GM12878 (cell line): ENCODE measurements at regions not wholly inside any gene's neighbourhood (a gene's known extent, or its start where the extent isn't known, plus 50 kb on each side); places are given as distances from the start of the nearest gene placed in this dataset.
A peak's percentile ranks its signal among the peaks of the same experiment; 100 is the strongest.

Source experiments
- ATAC-seq: fragments of 200-7000 bp; cut with Tn5 transposase; 3 replicates; pipeline ENCODE4 v1.9.1; 2020; ENCODE audit warnings: mild to moderate bottlenecking, moderate library complexity
- BruUV-seq: library from RNA; stranded (reverse); fragments of 400-500 nt; replicated peaks from 2 replicates; lab custom pipeline; 2021; lab: Mats Ljungman, UMichigan
- CTCF ChIA-PET: fragments of 300-600 bp; sonication (Branson Sonifier 250); formaldehyde crosslinking; extraction: SDS; loops from one replicate; lab custom pipeline; 2021; ENCODE audit warnings: inconsistent platforms; lab: Yijun Ruan, JAX
- POLR2A ChIA-PET: fragments of 350-600 bp; formaldehyde crosslinking; extraction: SDS; loops from one replicate; lab custom pipeline; 2021; ENCODE audit warnings: inconsistent platforms; lab: Charles Lee
- RAD21 ChIA-PET: fragments of 300-600 bp; sonication (Branson Sonifier 250); formaldehyde crosslinking; loops from one replicate; lab custom pipeline; 2023; ENCODE audit warnings: antibody characterized with exemption; ENCODE audit not compliant: unreplicated experiment; lab: Charles Lee
- SMC1A ChIA-PET: fragments of 300-600 bp; sonication (Branson Sonifier 250); formaldehyde crosslinking; loops from one replicate; lab custom pipeline; 2023; ENCODE audit not compliant: unreplicated experiment, uncharacterized antibody; lab: Charles Lee
- DNase-seq: peaks from one replicate; pipeline ENCODE4 v3.0.0-alpha.2; 2011; ENCODE audit warnings: low read depth, low spot score
- FAIRE-seq: peaks from 3 replicates; lab custom pipeline; 2011; peaks lifted over from hg19 to GRCh38; lab: Jason Lieb, UNC
- H2AFZ ChIP-seq: 2 replicates; pipeline ENCODE4 v1.6.0; 2011; ENCODE audit warnings: low read depth, low read length, control low read depth; ENCODE audit not compliant: control insufficient read depth
- H3K27ac ChIP-seq: 2 replicates; pipeline ENCODE4 v1.5.1; 2011; ENCODE audit warnings: control low read depth; ENCODE audit not compliant: control insufficient read depth, insufficient read depth
- H3K27me3 ChIP-seq, 2 experiments: replicated peaks in 1 of 2; 2 replicates each; pipeline versions ENCODE4 v1.6.0 to v1.6.1; 2011; ENCODE audit warnings: low read length in 1 of 2; ENCODE audit not compliant: control insufficient read depth in 2 of 2, insufficient read depth in 2 of 2
- H3K36me3 ChIP-seq, 2 experiments: 2 replicates each; pipeline ENCODE4 v1.5.1; 2011; ENCODE audit warnings: low read length in 1 of 2; ENCODE audit not compliant: control insufficient read depth in 2 of 2, insufficient read depth in 2 of 2
- H3K4me1 ChIP-seq: 2 replicates; pipeline ENCODE4 v1.6.1; 2011; ENCODE audit warnings: mild to moderate bottlenecking, low read length, moderate library complexity, mixed read lengths; ENCODE audit not compliant: control insufficient read depth, insufficient read depth
- H3K4me2 ChIP-seq: 2 replicates; pipeline ENCODE4 v1.6.0; 2011; ENCODE audit warnings: control low read depth; ENCODE audit not compliant: control insufficient read depth, insufficient read depth
- H3K4me3 ChIP-seq: fragments of 200-600 bp; sonication (generic); 2 replicates; pipeline ENCODE4 v1.5.1; 2016
- H3K79me2 ChIP-seq: 2 replicates; pipeline ENCODE4 v1.6.0; 2011; ENCODE audit warnings: low read length; ENCODE audit not compliant: control insufficient read depth, insufficient read depth
- H3K9ac ChIP-seq: 2 replicates; pipeline ENCODE4 v1.8.0; 2011; ENCODE audit warnings: low read length, control low read depth, mixed read lengths; ENCODE audit not compliant: control insufficient read depth, insufficient read depth
- H3K9me3 ChIP-seq: replicated peaks from 3 replicates; pipeline ENCODE4 v1.5.1; 2011; ENCODE audit warnings: mild to moderate bottlenecking, low read length; ENCODE audit not compliant: control insufficient read depth, insufficient read depth
- H4K20me1 ChIP-seq: 2 replicates; pipeline ENCODE4 v1.6.0; 2011; ENCODE audit not compliant: control insufficient read depth, insufficient read depth
- CREB1 ChIP-seq: IDR thresholded peaks from 2 replicates; pipeline ENCODE4 v1.6.1; 2012; ENCODE audit warnings: low read depth, mild to moderate bottlenecking, inconsistent platforms
- FOXK2 ChIP-seq: fragments of 450-650 bp; IDR thresholded peaks from 2 replicates; pipeline ENCODE4 v1.6.1; 2017; ENCODE audit warnings: mild to moderate bottlenecking, moderate library complexity
- HDAC6 ChIP-seq: fragments of 200-600 bp; sonication (generic); IDR thresholded peaks from one replicate; pipeline ENCODE4 v1.8.0; 2017; ENCODE audit warnings: antibody characterized with exemption; ENCODE audit not compliant: unreplicated experiment
- KDM1A ChIP-seq: fragments of 200-600 bp; sonication (generic); IDR thresholded peaks from 2 replicates; pipeline ENCODE4 v1.6.1; 2016; ENCODE audit warnings: borderline replicate concordance
- LARP7 ChIP-seq: fragments of 450-650 bp; IDR thresholded peaks from 2 replicates; pipeline ENCODE4 v1.6.1; 2017; ENCODE audit warnings: mild to moderate bottlenecking
- SPI1 ChIP-seq: IDR thresholded peaks from 2 replicates; pipeline ENCODE4 v1.6.1; 2011; ENCODE audit warnings: low read depth, mild to moderate bottlenecking, low read length, moderate library complexity, borderline replicate concordance; ENCODE audit not compliant: insufficient read depth
- SUPT20H ChIP-seq: IDR thresholded peaks from 2 replicates; pipeline ENCODE4 v1.6.1; 2011; ENCODE audit warnings: low read depth, mild to moderate bottlenecking, low read length, moderate library complexity, borderline replicate concordance; ENCODE audit not compliant: control insufficient read depth
- SUZ12 ChIP-seq: fragments of 200-600 bp; sonication (generic); IDR thresholded peaks from one replicate; pipeline ENCODE4 v1.6.1; 2018; ENCODE audit warnings: antibody characterized with exemption, mild to moderate bottlenecking; ENCODE audit not compliant: unreplicated experiment
- TBL1XR1 ChIP-seq: IDR thresholded peaks from 2 replicates; pipeline ENCODE4 v1.6.1; 2012; ENCODE audit warnings: low read depth, low read length, improper control_type of control experiment
- TCF7 ChIP-seq: IDR thresholded peaks from 2 replicates; pipeline ENCODE4 v1.6.1; 2014; ENCODE audit warnings: antibody characterized with exemption, borderline replicate concordance
- ZNF274 ChIP-seq: IDR thresholded peaks from one replicate; pipeline ENCODE4 v1.8.0; 2011; ENCODE audit not compliant: insufficient read length, insufficient read depth
- WGBS: methylation state at CpG from one replicate; pipeline ENCODE4 v1.1.6; 2016; ENCODE audit warnings: low lambda C conversion rate; ENCODE audit not compliant: insufficient replicate concordance, insufficient coverage; ENCODE audit errors: missing lambda C conversion rate; 5-methylcytosine and 5-hydroxymethylcytosine counted together
- in situ Hi-C: fragments of 300-500 bp; cut with MboI; formaldehyde crosslinking; loops from 9 replicates; pipeline ENCODE4 v1.14.3; 2018; ENCODE audit warnings: mixed read lengths
- intact Hi-C: fragments of 100-400 bp; cut with micrococcal nuclease; formaldehyde crosslinking; loops from one replicate; pipeline ENCODE4 v1.14.2; 2022; ENCODE audit not compliant: unreplicated experiment
- TF ChIP-seq, protein P1 (sequence below): fragments of 450-650 bp; formaldehyde crosslinking; IDR thresholded peaks from 2 replicates; pipeline ENCODE4 v1.4.0; 2020; ENCODE audit warnings: mild to moderate bottlenecking, moderate library complexity
- TF ChIP-seq, protein P2 (sequence below): IDR thresholded peaks from 2 replicates; pipeline ENCODE4 v1.6.1; 2012; ENCODE audit warnings: low read length, inconsistent platforms

DNA sequence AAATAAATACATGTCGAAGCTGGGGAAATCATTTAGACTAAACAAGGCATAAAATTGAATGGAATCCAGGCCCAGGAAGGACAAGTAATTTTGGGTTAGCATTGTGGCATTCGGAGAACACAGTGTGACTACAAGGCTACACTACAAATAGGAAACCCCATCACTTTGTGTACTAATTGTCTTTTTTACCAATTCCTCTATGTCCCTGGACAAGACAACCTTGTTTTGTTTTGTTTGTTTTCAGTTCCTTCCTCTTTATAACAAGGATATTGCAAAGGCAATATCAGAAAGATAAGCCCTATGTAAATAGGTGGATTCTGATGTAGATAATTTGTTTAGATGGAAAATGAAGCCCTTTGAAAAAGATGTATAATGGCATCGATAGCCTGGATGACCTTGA is 215.9 kb upstream of the MKLN1 start:
- Histone ChIP-seq H4K20me1 (no peaks in the 10 kb centered on the region), H3K27ac (peak overlapping the region; percentile 88; the same call in 1 of the 2 replicates), H3K4me3 (no peak overlapping the region), H3K4me1 (peaks cover 21% of the 10 kb centered on the region), H3K79me2 (peaks cover 23% of the 10 kb centered on the region), H3K36me3 (no peaks in the 10 kb centered on the region), H3K9ac (no peak overlapping the region), H3K27me3 (no peaks in the 10 kb centered on the region), H3K9me3 (no peaks in the 10 kb centered on the region), H2AFZ (no peak overlapping the region), H3K4me2 (peak overlapping the region; percentile 99)
- no TSS peak for BruUV-seq
- intact Hi-C loops (no loop called here), in situ Hi-C loops (no loop called here)
- ChIA-PET RAD21 (interaction anchor here (0.9 to 5.8 kb wide), 7 partner anchors 11 to 191 kb away, joined by 3 to 136 read pairs (median 3); no protein-coding TSS in a partner anchor), CTCF (interaction anchor here (0.8 to 7.4 kb wide), 3 partner anchors 11 to 191 kb away, joined by 3 to 51 read pairs (median 3); no protein-coding TSS in a partner anchor), POLR2A (interaction anchor here (1.0 to 8.6 kb wide), 2 partner anchors 12 to 85 kb away, joined by 4 to 110 read pairs; no protein-coding TSS in a partner anchor), SMC1A (interaction anchor here (0.5 to 6.0 kb wide), 7 partner anchors 12 to 191 kb away, joined by 3 to 152 read pairs (median 3); no protein-coding TSS in a partner anchor)
- ATAC-seq (no peak), DNase-seq (no peak), FAIRE-seq (no peak)
- 70% methylated on average over 3 of the region's 3 CpGs for WGBS
- TF ChIP-seq TBL1XR1, result no peak
- no peak for TF ChIP-seq LARP7
- TF ChIP-seq FOXK2, result no peak
- no peak for TF ChIP-seq KDM1A
- no peak for TF ChIP-seq CREB1
- no peak for TF ChIP-seq ZNF274
- TF ChIP-seq, protein P1, sequence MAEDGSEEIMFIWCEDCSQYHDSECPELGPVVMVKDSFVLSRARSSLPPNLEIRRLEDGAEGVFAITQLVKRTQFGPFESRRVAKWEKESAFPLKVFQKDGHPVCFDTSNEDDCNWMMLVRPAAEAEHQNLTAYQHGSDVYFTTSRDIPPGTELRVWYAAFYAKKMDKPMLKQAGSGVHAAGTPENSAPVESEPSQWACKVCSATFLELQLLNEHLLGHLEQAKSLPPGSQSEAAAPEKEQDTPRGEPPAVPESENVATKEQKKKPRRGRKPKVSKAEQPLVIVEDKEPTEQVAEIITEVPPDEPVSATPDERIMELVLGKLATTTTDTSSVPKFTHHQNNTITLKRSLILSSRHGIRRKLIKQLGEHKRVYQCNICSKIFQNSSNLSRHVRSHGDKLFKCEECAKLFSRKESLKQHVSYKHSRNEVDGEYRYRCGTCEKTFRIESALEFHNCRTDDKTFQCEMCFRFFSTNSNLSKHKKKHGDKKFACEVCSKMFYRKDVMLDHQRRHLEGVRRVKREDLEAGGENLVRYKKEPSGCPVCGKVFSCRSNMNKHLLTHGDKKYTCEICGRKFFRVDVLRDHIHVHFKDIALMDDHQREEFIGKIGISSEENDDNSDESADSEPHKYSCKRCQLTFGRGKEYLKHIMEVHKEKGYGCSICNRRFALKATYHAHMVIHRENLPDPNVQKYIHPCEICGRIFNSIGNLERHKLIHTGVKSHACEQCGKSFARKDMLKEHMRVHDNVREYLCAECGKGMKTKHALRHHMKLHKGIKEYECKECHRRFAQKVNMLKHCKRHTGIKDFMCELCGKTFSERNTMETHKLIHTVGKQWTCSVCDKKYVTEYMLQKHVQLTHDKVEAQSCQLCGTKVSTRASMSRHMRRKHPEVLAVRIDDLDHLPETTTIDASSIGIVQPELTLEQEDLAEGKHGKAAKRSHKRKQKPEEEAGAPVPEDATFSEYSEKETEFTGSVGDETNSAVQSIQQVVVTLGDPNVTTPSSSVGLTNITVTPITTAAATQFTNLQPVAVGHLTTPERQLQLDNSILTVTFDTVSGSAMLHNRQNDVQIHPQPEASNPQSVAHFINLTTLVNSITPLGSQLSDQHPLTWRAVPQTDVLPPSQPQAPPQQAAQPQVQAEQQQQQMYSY (CRISPR knock-in tag), result no peak
- TF ChIP-seq HDAC6, result no peak
- no peak for TF ChIP-seq SPI1
- no peak for TF ChIP-seq SUZ12
- no peak for TF ChIP-seq SUPT20H
- no peak for TF ChIP-seq TCF7
- TF ChIP-seq, protein P2, sequence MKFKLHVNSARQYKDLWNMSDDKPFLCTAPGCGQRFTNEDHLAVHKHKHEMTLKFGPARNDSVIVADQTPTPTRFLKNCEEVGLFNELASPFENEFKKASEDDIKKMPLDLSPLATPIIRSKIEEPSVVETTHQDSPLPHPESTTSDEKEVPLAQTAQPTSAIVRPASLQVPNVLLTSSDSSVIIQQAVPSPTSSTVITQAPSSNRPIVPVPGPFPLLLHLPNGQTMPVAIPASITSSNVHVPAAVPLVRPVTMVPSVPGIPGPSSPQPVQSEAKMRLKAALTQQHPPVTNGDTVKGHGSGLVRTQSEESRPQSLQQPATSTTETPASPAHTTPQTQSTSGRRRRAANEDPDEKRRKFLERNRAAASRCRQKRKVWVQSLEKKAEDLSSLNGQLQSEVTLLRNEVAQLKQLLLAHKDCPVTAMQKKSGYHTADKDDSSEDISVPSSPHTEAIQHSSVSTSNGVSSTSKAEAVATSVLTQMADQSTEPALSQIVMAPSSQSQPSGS, result no peak
